SJCRH30 (cell line): ENCODE measurements at regions not wholly inside any gene's neighbourhood (a gene's known extent, or its start where the extent isn't known, plus 50 kb on each side); places are given as distances from the start of the nearest gene placed in this dataset.
"Not testable (repeated sequence)": the region's sequence is repeated elsewhere in the genome, so short reads cannot be mapped to it uniquely, and the experiment has no call there.

Experiments used
- DNase-seq, 2 experiments: peaks; one replicate each; pipeline ENCODE4 v3.0.0-alpha.2; 2015 to 2020
- H3K27ac ChIP-seq: fragments of 250-450 bp; sonication (Bioruptor Pico); 2 replicates; pipeline ENCODE4 v1.5.1; 2020; ENCODE audit warnings: mild to moderate bottlenecking, moderate library complexity
- H3K27me3 ChIP-seq: fragments of 250-450 bp; sonication (Bioruptor Pico); 2 replicates; pipeline ENCODE4 v1.5.1; 2020; ENCODE audit warnings: mild to moderate bottlenecking, moderate library complexity
- H3K36me3 ChIP-seq: fragments of 250-450 bp; sonication (Bioruptor Pico); 2 replicates; pipeline ENCODE4 v1.5.1; 2020; ENCODE audit warnings: mild to moderate bottlenecking, moderate library complexity
- H3K4me1 ChIP-seq: fragments of 250-450 bp; sonication (Bioruptor Pico); 2 replicates; pipeline ENCODE4 v1.5.1; 2020; ENCODE audit warnings: mild to moderate bottlenecking, moderate library complexity
- H3K4me3 ChIP-seq: fragments of 250-450 bp; sonication (Bioruptor Pico); 2 replicates; pipeline ENCODE4 v1.5.1; 2020; ENCODE audit warnings: mild to moderate bottlenecking, moderate library complexity
- H3K9me3 ChIP-seq: fragments of 250-450 bp; sonication (Bioruptor Pico); replicated peaks from 2 replicates; pipeline ENCODE4 v1.5.1; 2020; ENCODE audit warnings: mild to moderate bottlenecking, moderate library complexity

DNA sequence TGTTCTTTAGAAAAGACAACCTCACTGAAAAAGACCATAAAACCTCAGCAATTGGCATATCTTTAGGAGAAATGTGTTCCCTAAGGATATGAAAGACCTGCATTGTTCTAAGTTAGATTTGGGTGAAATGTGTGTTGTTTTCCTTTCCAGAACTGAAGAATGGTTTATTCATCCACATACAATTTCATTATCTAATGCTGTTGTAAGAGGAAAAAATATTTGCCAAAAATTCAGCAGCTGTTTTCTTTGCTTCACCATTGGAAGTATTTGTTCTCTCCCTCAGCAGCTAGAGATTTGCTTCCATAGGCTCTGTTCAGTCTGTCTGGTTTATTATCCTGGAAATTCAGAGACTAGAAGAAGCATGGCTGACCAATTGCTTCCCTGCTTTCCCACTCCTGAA, 150.9 kb downstream of the ISOC1 start:
- peak in 1 of 2 experiments; percentile 46 for DNase-seq
- Histone ChIP-seq H3K9me3 (no peaks in the 10 kb centered on the region), H3K4me3 (no peak overlapping the region), H3K36me3 (no peaks in the 10 kb centered on the region), H3K27ac (peak overlapping the region; percentile 36), H3K4me1 (peaks cover 13% of the 10 kb centered on the region), H3K27me3 (no peaks in the 10 kb centered on the region)

DNA sequence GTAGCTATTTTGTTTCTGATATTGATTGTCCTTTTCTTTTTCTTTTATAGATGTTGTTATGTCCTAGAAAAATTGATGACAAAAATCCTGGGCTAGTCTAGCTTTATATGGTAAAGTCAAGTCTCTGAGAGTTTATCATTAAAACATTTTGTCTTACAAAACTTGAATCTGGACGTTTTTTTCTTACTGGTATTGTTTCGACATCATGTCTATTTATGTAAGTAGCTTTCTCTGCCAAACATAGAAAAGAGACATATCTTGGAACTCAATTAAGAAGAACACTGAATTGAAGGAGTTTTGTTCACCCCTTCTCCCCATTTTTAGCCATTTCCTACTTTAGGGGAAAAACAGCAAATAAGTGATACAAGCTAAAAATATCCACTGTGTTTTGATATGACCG, 151.5 kb downstream of the ISOC1 start:
- DNase-seq = no peak
- H3K27ac ChIP-seq = peak overlapping the region; percentile 36
- H3K9me3 ChIP-seq = no peaks in the 10 kb centered on the region
- H3K27me3 ChIP-seq = no peaks in the 10 kb centered on the region
- H3K4me3 ChIP-seq = no peak overlapping the region
- H3K36me3 ChIP-seq = no peaks in the 10 kb centered on the region
- peaks cover 13% of the 10 kb centered on the region for H3K4me1 ChIP-seq

DNA sequence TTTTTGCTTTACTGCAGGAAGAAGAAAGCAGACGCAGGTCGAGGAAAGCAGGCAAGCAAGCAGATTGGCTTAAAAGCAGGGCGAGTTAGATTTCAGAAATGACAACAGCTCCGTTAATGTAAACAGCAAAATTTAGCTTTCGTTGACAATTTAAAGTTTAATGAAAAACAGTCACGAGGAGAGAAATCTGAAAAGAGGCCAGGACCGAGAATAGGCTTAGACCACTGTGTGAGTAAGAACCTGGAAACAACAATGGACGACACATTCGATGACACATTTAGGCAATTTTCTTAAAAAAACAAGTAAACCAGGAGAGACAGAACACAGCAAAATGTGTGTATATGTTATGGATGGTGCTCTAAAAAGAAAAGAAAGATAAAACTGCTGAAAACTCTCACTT, 155.3 kb downstream of the ISOC1 start:
- Histone ChIP-seq H3K4me1 (peaks cover 6% of the 10 kb centered on the region), H3K27me3 (no peaks in the 10 kb centered on the region), H3K36me3 (no peaks in the 10 kb centered on the region), H3K9me3 (no peaks in the 10 kb centered on the region), H3K27ac (no peak overlapping the region), H3K4me3 (no peak overlapping the region)
- DNase-seq = no peak

DNA sequence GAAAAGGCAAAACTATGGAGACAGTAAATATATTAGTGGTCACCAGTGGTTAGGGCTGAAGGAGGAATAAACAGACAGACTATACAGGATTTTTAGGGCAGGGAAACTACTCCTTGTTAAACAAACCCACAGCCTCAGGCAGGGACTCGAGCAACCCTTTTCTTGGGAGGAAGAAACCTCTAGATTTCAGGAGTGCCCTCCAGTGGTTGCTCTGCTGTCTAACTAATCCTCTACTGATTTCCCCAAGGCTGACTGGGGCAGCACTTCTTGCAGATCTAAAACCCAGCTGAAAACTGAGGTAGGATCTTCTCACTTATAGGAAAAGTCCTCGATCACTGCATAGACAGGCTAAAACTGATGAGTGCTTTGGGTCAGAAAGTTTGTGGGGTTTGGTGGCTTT, 176.8 kb downstream of the ISOC1 start:
- Histone ChIP-seq H3K36me3 (no peaks in the 10 kb centered on the region), H3K9me3 (no peaks in the 10 kb centered on the region), H3K27me3 (no peaks in the 10 kb centered on the region), H3K27ac (no peak overlapping the region), H3K4me1 (no peaks in the 10 kb centered on the region), H3K4me3 (no peak overlapping the region)
- DNase-seq = peak; percentile 14 to 46

DNA sequence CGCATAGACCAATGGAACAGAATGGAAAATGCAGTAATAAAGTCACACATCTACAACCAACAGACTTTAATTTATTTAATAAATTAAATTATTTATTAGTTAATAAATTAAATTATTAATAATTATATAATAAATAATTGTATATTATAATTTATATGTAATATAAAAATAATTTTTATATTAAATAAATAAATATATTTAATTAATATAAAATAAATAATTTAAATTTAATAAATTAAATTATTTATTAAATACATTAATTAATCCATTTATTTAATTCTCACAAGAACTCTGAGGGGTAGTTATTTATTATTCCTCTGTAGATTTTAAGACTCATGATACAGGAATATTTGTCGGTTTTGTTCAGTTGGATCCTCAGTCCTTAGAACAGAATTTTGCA, 176.1 kb upstream of the ADAMTS19 start:
- DNase-seq = no peak
- Histone ChIP-seq H3K27me3 (no peaks in the 10 kb centered on the region), H3K27ac (no peak overlapping the region), H3K4me1 (no peaks in the 10 kb centered on the region), H3K36me3 (no peaks in the 10 kb centered on the region), H3K9me3 (no peaks in the 10 kb centered on the region), H3K4me3 (no peak overlapping the region)

DNA sequence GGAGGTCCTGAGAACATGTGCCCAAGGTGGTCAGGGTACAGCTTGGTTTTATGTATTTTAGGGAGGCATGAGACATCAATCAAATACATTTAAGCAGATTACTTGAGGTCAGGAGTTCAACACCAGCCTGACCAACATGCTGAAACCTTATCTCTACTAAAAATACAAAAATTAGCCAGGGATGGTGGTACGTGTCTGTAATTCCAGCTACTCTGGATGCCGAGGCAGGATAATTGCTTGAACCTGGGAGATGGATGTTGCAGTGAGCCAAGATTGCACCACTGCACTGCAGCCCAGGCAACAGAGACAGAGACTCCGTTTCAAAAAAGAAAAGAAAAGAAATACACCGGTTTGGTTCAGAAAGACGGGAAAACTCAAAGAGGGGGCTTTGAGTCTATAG, 165.9 kb upstream of the ADAMTS19 start:
- H3K9me3 ChIP-seq, H3K4me1 ChIP-seq: not testable (repeated sequence)

DNA sequence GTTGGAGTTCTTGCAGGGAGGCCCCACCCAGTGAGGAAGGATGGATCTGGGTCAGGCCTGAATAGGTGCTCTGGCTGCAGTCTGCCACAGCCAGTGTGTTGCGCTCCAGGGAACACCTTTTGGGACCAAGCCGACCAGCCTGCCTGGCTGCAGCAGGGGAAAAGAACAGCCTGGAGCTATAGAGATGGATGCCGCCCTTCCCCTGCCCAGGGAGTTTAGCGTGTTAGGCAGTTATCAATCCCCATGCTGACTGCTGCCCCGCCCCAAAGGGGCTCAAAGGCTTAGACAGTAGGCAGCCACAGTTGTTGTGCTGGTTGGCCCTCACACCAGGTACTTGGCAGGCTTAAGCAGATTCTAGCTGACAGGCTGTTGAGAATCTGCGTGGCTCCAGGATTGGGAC, 153.4 kb upstream of the ADAMTS19 start:
- Histone ChIP-seq H3K4me1 (no peaks in the 10 kb centered on the region), H3K9me3 (no peaks in the 10 kb centered on the region), H3K27ac (no peak overlapping the region), H3K27me3 (no peaks in the 10 kb centered on the region), H3K36me3 (no peaks in the 10 kb centered on the region), H3K4me3 (no peak overlapping the region)
- no peak for DNase-seq

More for the DNA sequence above, 165.9 kb upstream of the ADAMTS19 start:
- not testable (repeated sequence) for H3K27me3 ChIP-seq, H3K36me3 ChIP-seq, DNase-seq, H3K4me3 ChIP-seq, H3K27ac ChIP-seq

DNA sequence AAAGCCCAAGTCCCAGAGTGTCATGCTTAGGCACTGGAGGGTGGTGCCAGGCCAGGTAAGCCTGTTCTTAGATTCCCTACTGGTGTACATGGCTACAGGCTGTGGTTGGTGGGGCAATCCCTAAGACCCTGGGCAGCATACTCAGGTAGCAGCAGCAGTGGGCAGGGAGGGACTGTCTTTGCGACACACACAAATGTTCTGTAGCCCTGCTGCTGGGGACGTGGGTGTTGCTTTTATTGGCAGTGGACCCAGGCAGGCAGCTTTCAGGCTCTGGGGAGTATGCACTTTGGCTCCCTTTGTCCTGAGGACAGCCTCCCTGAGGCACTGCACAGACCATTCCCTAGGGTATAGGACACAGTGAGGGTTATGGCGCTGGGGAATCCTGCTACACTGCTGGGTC, 137.1 kb upstream of the ADAMTS19 start:
- no peak for DNase-seq
- H3K4me1 ChIP-seq = no peaks in the 10 kb centered on the region
- no peaks in the 10 kb centered on the region for H3K9me3 ChIP-seq
- no peak overlapping the region for H3K4me3 ChIP-seq
- no peak overlapping the region for H3K27ac ChIP-seq
- H3K36me3 ChIP-seq = no peaks in the 10 kb centered on the region
- no peaks in the 10 kb centered on the region for H3K27me3 ChIP-seq

DNA sequence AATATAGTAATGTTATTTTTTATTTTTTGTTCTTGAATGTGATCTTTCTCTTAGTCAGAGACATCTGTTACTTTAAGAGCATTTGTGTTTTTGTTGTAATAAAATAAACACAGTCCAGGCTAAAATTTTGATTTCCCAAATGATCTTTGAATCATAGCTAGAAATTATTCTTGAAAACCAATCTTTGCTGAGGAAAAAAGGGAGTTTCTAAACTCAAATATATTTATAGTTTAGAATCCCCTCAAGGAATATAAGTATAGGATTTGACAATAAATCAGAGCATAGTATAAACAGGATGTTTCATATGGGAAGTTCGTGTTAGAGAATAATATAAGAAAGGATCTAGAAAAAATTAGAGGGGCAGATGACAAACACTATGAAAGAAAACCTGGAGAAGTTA, 118.8 kb upstream of the ADAMTS19 start:
- Histone ChIP-seq H3K36me3 (no peaks in the 10 kb centered on the region), H3K4me3 (no peak overlapping the region)
- DNase-seq = no peak

DNA sequence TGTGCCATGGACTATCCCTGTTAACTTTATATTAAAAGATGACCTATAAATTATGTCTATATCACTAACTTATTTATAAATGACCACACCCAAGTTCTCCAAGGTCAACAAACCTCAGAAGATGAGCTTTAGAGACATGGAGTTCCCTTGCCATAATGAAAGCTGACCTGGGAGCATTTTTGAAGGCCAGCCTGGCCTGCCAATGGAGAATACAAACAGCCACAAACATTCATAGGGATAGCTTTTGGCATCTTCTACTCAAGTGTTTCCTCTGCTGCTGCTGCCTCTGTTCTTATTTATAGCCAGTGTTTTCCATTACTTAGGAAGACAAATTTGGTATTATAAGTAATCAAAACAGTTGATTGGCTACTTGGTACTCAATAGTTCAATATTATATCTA, 117.3 kb upstream of the ADAMTS19 start:
- no peak overlapping the region for H3K4me3 ChIP-seq
- DNase-seq = no peak

More for the DNA sequence above, 118.8 kb upstream of the ADAMTS19 start:
- Histone ChIP-seq H3K9me3 (no peaks in the 10 kb centered on the region), H3K27ac (no peak overlapping the region), H3K4me1 (no peaks in the 10 kb centered on the region), H3K27me3 (no peaks in the 10 kb centered on the region; the same call in 1 of the 2 replicates)

DNA sequence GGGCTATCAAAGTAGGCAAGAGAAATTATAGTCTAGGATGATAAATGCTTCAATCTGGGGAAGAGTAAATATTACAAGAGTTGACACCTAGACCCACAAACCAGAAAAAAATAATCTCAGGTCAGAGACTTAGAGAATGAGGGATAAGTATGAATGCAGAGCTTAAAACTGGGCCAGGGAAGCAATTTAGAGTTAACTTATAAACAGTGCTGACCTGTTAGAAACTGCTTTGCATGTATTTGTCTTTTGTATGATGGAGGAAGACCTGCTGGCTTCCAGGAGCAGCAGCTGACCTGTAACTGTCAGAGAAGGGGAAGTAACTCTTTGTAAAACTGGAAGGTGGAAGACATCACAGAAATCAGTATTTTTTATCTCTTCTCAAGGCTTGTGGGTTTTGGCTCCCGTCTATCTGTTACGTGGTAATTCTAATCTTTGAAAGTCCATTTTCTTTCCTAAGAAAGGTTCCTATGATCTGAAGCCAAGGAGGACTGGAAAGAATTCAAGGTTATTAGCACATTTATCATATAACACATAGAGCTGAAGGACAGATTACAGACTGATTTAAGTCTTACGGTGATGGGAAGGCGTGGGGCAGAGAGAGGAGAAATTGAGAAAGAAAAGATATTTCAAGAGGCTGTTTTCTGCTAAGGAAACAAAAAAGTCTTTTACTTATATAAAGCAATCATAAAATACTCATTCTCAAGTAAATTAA, 114.7 kb upstream of the ADAMTS19 start:
- no peaks in the 10 kb centered on the region; the same call in 1 of the 2 replicates for H3K27me3 ChIP-seq
- DNase-seq = no peak
- H3K9me3 ChIP-seq = no peaks in the 10 kb centered on the region; the same call in 1 of the 2 replicates
- H3K27ac ChIP-seq = no peak overlapping the region
- no peaks in the 10 kb centered on the region for H3K4me1 ChIP-seq
- H3K36me3 ChIP-seq = no peaks in the 10 kb centered on the region
- no peak overlapping the region for H3K4me3 ChIP-seq

More for the DNA sequence above, 117.3 kb upstream of the ADAMTS19 start:
- no peaks in the 10 kb centered on the region for H3K36me3 ChIP-seq
- H3K27me3 ChIP-seq = no peaks in the 10 kb centered on the region; the same call in 1 of the 2 replicates
- no peaks in the 10 kb centered on the region for H3K9me3 ChIP-seq
- H3K27ac ChIP-seq = no peak overlapping the region
- no peaks in the 10 kb centered on the region for H3K4me1 ChIP-seq

DNA sequence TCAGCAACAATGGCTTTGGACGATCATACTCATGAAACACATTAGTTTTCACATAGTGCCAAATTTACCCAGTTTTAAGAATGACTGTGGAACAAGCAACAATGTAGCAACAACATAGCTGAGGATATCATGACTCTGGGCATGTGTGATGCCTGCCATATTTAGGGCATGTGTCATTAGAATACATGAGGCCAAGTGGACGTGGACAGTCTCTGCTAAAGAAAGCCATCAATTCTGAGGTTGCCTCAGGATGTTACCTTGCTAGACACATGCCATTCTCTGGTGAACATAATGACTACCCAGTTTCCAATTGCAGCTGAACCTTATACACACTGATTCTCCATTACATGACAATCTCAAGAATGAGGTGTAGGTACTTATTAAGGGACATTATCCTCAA, 103.3 kb upstream of the ADAMTS19 start:
- DNase-seq = no peak
- no peak overlapping the region for H3K4me3 ChIP-seq
- H3K27ac ChIP-seq = no peak overlapping the region
- no peaks in the 10 kb centered on the region for H3K27me3 ChIP-seq
- no peaks in the 10 kb centered on the region for H3K9me3 ChIP-seq
- H3K4me1 ChIP-seq = no peaks in the 10 kb centered on the region
- H3K36me3 ChIP-seq = no peaks in the 10 kb centered on the region

DNA sequence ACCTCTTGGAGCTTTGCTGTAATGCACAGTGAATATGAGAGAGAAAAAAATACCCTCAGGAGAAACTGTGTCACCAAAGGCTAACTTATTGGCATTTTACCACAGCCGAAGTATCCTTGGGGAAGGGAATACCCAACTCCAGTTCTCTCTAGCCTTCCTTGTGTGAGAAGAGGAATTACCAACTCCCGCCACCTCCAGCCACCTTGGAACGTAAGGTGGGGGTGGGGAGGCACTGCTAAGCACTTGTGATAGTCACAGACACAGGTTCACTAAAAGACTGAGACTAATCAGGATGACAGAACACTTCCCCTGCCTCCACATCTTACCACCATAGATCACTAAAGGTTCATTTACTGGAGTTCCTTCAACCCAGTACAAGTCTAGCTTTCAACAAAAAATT, 102.0 kb upstream of the ADAMTS19 start:
- no peaks in the 10 kb centered on the region for H3K9me3 ChIP-seq
- no peaks in the 10 kb centered on the region for H3K27me3 ChIP-seq
- H3K27ac ChIP-seq = no peak overlapping the region
- no peaks in the 10 kb centered on the region for H3K36me3 ChIP-seq
- H3K4me1 ChIP-seq = no peaks in the 10 kb centered on the region
- no peak for DNase-seq
- H3K4me3 ChIP-seq = no peak overlapping the region

DNA sequence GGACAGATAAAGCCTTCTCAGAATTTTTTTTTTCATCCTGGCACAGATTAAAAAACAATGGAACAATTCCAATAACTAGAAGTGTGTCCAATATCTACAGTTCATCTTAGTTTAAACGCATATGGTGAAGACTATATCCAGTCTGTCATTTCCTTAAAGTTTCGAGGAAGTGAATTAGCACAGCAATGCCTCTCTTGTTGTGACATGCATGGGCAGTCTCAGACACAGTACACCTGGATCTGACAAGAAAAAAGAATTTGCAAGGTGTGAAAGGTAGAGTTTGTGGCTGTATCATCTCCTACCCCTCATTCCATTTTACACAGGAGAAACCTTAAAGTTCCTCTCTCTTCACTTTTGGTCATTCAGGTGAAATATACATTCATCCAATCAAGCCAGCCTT, 100.6 kb upstream of the ADAMTS19 start:
- DNase-seq = no peak
- H3K36me3 ChIP-seq = no peaks in the 10 kb centered on the region
- no peaks in the 10 kb centered on the region for H3K27me3 ChIP-seq
- H3K27ac ChIP-seq = no peak overlapping the region
- H3K9me3 ChIP-seq = no peaks in the 10 kb centered on the region
- no peaks in the 10 kb centered on the region for H3K4me1 ChIP-seq
- H3K4me3 ChIP-seq = no peak overlapping the region

DNA sequence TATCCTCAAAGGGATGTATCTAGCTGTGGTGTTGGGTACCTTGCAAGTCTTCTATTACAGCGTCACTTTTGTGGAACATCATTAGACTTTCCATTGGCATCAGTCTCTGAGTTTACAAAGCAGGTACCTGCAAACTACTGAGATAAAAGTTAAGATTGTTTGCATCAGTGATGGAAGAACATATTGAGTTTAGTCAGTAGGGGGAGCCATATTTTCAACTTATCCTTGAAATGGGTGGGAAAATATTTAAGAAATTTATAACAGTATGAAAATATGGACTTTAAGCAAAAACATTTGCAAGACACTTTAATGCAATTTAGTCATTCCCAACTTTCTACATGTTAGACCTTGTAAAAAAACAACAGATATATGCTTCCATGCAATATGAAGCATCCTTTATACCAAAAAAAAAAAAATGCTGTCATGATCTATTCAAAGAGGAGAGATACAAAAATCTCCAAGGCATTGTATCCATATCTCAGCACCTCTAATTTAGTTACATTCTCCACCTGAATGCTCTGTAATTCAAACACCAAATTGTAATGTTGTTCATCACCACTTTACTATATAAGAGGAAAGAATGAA, 98.6 kb upstream of the ADAMTS19 start:
- Histone ChIP-seq H3K36me3 (no peaks in the 10 kb centered on the region), H3K27ac (no peak overlapping the region), H3K4me3 (no peak overlapping the region), H3K4me1 (no peaks in the 10 kb centered on the region), H3K9me3 (no peaks in the 10 kb centered on the region), H3K27me3 (no peaks in the 10 kb centered on the region)
- DNase-seq = peak in 1 of 2 experiments; percentile 22

DNA sequence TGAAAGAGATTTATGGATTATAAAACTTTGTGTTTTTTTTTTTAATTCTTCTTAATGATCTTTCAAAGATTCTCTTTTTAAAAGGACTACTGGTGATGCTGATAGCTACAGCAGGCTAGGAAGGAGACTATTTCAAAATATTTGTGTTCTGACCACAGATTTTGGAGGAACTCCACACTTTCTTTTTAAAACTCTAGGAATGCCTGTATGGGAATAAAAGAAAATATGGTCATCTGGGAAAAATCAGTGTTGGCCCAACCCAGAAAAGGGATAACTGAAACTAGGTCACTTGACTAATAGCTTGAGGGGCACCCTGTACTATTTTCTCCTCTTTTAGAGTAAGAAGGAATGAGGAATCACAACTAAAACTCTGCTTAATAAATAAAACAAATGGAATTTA, 97.6 kb upstream of the ADAMTS19 start:
- Histone ChIP-seq H3K4me1 (no peaks in the 10 kb centered on the region), H3K36me3 (no peaks in the 10 kb centered on the region)
- DNase-seq = no peak

More for the DNA sequence above, 97.6 kb upstream of the ADAMTS19 start:
- H3K27ac ChIP-seq = no peak overlapping the region
- no peaks in the 10 kb centered on the region for H3K27me3 ChIP-seq
- H3K4me3 ChIP-seq = no peak overlapping the region
- no peaks in the 10 kb centered on the region for H3K9me3 ChIP-seq
